Brain microvascular endothelial cell (primary cell): ENCODE measurements at regions not wholly inside any gene's neighbourhood (a gene's known extent, or its start where the extent isn't known, plus 50 kb on each side); places are given as distances from the start of the nearest gene placed in this dataset.

Experiments
- DNase-seq: peaks from one replicate; pipeline ENCODE4 v3.0.0-alpha.2; 2020
- H3K27ac ChIP-seq: fragments of 250-450 bp; sonication (Bioruptor Pico); 2 replicates; pipeline ENCODE4 v1.5.1; 2020; ENCODE audit warnings: mild to moderate bottlenecking, moderate library complexity
- H3K27me3 ChIP-seq: fragments of 250-450 bp; sonication (Bioruptor Pico); replicated peaks from 2 replicates; pipeline ENCODE4 v1.5.1; 2020; ENCODE audit warnings: mild to moderate bottlenecking
- H3K36me3 ChIP-seq: fragments of 250-450 bp; sonication (Bioruptor Pico); replicated peaks from 2 replicates; pipeline ENCODE4 v1.5.1; 2020; ENCODE audit warnings: mild to moderate bottlenecking
- H3K4me3 ChIP-seq: 2 replicates; pipeline ENCODE4 v1.5.1; 2011; ENCODE audit warnings: low read depth, mild to moderate bottlenecking, control low read depth, low read length, moderate library complexity
- in situ Hi-C: cut with HindIII; loops from 2 replicates; pipeline ENCODE4 v1.10.0; 2017; ENCODE audit warnings: low sequenced_read_pairs, low pct_ligation_motif_present
- TF ChIP-seq, protein P1 (sequence below): IDR thresholded peaks from 2 replicates; pipeline ENCODE4 v1.5.1; 2011; ENCODE audit warnings: low read depth, mild to moderate bottlenecking, moderate library complexity, low read length, control low read depth, inconsistent platforms; ENCODE audit errors: missing control alignments

DNA sequence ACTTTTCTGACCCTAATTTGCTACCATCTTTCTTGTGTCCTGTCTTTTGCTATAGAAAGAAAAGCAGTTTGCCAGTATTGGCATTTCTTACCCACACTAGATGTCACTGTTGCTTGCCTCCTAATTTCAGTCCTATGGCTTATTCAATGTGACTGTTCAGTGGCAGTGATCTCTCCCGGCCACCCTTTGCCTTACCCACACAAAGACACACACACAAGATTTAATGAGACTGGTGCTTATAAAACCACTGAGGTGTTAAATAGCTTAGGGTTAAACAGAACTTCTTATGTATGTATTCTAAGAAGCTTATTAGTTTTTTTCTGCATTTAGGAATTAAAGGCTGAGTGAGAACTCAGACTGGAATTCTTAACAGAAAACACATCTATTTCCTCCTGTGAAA is 233.6 kb upstream of the ASCC3 start:
- TF ChIP-seq, protein P1, sequence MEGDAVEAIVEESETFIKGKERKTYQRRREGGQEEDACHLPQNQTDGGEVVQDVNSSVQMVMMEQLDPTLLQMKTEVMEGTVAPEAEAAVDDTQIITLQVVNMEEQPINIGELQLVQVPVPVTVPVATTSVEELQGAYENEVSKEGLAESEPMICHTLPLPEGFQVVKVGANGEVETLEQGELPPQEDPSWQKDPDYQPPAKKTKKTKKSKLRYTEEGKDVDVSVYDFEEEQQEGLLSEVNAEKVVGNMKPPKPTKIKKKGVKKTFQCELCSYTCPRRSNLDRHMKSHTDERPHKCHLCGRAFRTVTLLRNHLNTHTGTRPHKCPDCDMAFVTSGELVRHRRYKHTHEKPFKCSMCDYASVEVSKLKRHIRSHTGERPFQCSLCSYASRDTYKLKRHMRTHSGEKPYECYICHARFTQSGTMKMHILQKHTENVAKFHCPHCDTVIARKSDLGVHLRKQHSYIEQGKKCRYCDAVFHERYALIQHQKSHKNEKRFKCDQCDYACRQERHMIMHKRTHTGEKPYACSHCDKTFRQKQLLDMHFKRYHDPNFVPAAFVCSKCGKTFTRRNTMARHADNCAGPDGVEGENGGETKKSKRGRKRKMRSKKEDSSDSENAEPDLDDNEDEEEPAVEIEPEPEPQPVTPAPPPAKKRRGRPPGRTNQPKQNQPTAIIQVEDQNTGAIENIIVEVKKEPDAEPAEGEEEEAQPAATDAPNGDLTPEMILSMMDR: peak; percentile 68
- H3K27me3 ChIP-seq: no peaks in the 10 kb centered on the region
- no peaks in the 10 kb centered on the region for H3K36me3 ChIP-seq
- DNase-seq: peak; percentile 47
- no peak overlapping the region for H3K27ac ChIP-seq
- no peak overlapping the region for H3K4me3 ChIP-seq
- in situ Hi-C loops: no loop called here

DNA sequence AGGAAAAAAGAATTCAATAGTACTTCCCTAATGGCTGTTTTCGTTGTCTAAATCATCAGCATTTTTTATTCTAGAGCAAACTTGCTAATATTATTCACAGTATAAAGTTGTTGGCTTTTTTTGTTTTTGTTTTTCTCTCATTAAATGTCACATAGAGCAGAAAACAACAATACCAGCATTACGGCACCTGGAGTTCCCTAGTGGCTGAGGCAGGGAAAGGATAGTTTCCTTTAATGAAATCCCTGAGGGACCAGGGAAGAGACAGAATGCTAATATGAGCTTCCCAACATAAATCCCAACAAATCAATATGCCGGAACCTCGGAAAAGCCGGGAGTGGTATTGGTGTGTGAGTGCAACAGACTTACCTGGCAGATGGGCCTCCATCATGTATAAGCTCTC is 235.2 kb upstream of the ASCC3 start:
- DNase-seq: no peak
- TF ChIP-seq, protein P1: no peak
- H3K27me3 ChIP-seq: no peaks in the 10 kb centered on the region
- H3K4me3 ChIP-seq: no peak overlapping the region
- in situ Hi-C loops: no loop called here
- H3K27ac ChIP-seq: no peak overlapping the region
- H3K36me3 ChIP-seq: no peaks in the 10 kb centered on the region

DNA sequence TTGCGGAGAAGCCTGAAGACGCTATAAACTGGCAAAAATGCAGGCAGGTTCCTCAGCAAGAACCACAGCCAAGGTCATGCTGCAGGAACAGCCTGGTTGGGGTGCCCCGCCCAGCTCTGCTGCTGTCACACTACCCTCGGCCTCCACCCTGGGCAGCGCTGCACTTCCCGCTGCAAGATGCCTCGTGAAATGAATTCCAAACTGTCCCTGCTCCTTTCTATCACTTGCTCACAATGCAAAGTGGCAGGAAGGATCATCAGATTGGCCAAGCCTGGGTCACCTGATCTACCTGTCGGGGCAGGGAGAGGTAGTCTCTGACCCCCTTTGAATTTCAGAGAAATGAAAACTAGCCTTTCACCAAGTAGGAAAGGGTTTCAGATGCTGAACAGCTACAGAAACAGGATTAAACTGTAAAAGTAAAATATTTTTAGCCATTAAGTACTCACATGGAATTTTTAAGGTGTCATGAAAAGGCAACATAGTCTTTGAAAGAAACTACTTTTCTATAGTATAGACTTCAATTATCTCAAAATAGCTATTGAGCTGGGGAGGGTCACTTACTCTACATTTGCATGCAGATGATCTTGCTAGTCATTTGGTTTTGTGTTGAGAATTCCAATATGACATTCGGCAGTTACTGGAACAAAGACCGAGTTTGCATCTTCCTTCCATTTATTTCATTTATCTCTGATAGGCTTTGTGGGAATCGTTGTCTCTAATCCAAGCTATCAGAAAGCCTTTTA is 236.4 kb upstream of the ASCC3 start:
- no peaks in the 10 kb centered on the region for H3K27me3 ChIP-seq
- H3K36me3 ChIP-seq: no peaks in the 10 kb centered on the region
- no peak for DNase-seq
- TF ChIP-seq, protein P1: no peak
- in situ Hi-C loops: no loop called here
- no peak overlapping the region for H3K4me3 ChIP-seq
- H3K27ac ChIP-seq: no peak overlapping the region

DNA sequence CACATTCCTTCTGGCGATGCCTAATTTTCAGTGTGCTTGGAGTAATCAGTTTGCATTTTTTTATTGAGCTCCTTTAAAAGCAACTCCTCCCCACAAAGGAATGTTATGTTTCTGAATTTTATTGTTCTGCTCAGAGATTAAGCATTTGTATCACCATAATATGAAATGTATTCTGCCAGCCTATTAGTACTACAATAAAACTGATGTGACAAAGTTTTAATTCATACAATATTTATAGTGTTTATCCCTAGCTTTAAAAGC is 236.9 kb upstream of the ASCC3 start:
- Histone ChIP-seq H3K27me3 (no peaks in the 10 kb centered on the region), H3K4me3 (no peak overlapping the region), H3K27ac (no peak overlapping the region), H3K36me3 (no peaks in the 10 kb centered on the region)
- TF ChIP-seq, protein P1: no peak
- no peak for DNase-seq
- in situ Hi-C loops: no loop called here

DNA sequence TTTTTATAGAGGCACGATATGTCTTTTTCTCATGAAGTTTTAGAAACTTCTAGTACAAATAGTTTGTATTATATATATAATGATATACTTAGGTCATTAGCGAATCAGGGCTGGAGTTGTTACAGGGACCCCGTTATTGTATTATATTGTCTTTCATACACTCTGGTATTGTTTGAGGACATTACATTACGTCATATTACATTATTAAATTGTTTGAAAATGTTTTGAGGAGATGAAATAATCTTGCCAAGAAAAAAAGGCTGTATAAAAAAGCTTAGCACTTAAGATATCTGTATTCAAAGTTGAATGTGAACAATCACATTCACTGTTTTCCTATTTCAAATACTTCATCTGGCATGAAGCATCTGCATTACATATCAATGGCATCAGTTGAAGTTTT is 239.6 kb upstream of the ASCC3 start:
- Histone ChIP-seq H3K27ac (no peak overlapping the region), H3K36me3 (no peaks in the 10 kb centered on the region), H3K4me3 (no peak overlapping the region), H3K27me3 (no peaks in the 10 kb centered on the region)
- in situ Hi-C loops: no loop called here
- TF ChIP-seq, protein P1: no peak
- DNase-seq: no peak

DNA sequence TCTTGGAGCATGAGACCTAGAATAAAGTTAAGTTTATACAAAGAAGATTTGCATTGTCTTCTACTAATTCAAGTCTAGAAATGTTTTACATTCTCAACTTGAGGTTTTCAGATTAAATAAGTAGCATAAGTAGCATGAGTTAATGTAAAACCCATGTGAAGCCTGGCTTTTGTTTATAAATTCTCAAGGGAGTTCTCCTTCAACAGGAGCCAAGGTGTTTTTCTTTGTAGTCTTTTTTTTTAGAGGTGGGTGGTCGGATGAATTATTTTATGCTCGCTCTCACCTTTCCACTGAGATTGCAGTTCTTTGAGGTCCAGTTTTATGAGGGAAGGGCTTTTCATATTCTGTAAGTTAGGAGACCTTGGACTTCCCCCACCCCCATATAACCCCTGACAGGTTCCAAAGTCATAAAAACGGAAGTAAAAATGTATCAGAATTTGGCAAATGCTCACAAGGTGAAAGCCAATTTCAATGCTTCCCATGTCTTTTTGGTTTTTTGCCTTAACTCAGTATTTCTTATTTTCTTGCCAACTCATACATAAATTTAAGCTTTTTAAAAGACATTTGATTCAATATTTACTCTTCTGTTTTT is 244.3 kb upstream of the ASCC3 start:
- in situ Hi-C loops: no loop called here
- DNase-seq: no peak
- Histone ChIP-seq H3K36me3 (no peaks in the 10 kb centered on the region), H3K27ac (no peak overlapping the region), H3K4me3 (no peak overlapping the region), H3K27me3 (no peaks in the 10 kb centered on the region)
- TF ChIP-seq, protein P1: no peak
